ENCODE measurements at regions not wholly inside any gene's neighbourhood (a gene's known extent, or its start where the extent isn't known, plus 50 kb on each side); places are given as distances from the start of the nearest gene placed in this dataset.

GRCh38 chr2:42947809-42948600, 155.6 kb upstream of the HAAO start:
- Histone ChIP-seq H3K4me3 (ENCODE audit: low read depth in 1 of 3, low read length in 3 of 3) (no peak overlapping the region), H3K4me1 (ENCODE audit: control insufficient read depth in 4 of 4, insufficient read depth in 4 of 4, low read length in 3 of 4) (peaks cover 0 to 10% (median 5%) of the 10 kb centered on the region in 4 donors), H3K9ac (ENCODE audit: low read depth in 1 of 2, low read length in 2 of 2) (no peak overlapping the region), H3K27me3 (ENCODE audit: control insufficient read depth in 4 of 4, insufficient read depth in 4 of 4, low read length in 3 of 4) (no peaks in the 10 kb centered on the region), H3K36me3 (ENCODE audit: control insufficient read depth in 4 of 4, insufficient read depth in 3 of 4, low read depth in 1 of 4, low read length in 3 of 4) (no peaks in the 10 kb centered on the region), H3K9me3 (ENCODE audit: control insufficient read depth in 4 of 4, low read length in 3 of 4) (no peaks in the 10 kb centered on the region), H3K27ac (ENCODE audit: low read depth in 1 of 2, low read length in 2 of 2) (no peak overlapping the region)
- DNase-seq (ENCODE audit: low spot score) = no peak
- TF ChIP-seq ZBTB33 (IDR thresholded peaks at IDR 0.05) = no peak
- no peak for TF ChIP-seq HNF4A (conservative IDR thresholded peaks at IDR 0.05)
- TF ChIP-seq, protein P1, sequence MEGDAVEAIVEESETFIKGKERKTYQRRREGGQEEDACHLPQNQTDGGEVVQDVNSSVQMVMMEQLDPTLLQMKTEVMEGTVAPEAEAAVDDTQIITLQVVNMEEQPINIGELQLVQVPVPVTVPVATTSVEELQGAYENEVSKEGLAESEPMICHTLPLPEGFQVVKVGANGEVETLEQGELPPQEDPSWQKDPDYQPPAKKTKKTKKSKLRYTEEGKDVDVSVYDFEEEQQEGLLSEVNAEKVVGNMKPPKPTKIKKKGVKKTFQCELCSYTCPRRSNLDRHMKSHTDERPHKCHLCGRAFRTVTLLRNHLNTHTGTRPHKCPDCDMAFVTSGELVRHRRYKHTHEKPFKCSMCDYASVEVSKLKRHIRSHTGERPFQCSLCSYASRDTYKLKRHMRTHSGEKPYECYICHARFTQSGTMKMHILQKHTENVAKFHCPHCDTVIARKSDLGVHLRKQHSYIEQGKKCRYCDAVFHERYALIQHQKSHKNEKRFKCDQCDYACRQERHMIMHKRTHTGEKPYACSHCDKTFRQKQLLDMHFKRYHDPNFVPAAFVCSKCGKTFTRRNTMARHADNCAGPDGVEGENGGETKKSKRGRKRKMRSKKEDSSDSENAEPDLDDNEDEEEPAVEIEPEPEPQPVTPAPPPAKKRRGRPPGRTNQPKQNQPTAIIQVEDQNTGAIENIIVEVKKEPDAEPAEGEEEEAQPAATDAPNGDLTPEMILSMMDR (IDR thresholded peaks at IDR 0.05; ENCODE audit: low read depth, low read length, missing input control) = no peak
- TF ChIP-seq JUND (IDR thresholded peaks at IDR 0.05) = no peak
- no peak for TF ChIP-seq FOXA2 (IDR thresholded peaks at IDR 0.05)
- no peak for TF ChIP-seq FOXA1 (IDR thresholded peaks at IDR 0.05)
- TF ChIP-seq YY1 (IDR thresholded peaks at IDR 0.05) = no peak
- TF ChIP-seq EGR1 (IDR thresholded peaks at IDR 0.05; ENCODE audit: low read depth in 2 of 2) = no peak
- no peak for TF ChIP-seq RXRA (IDR thresholded peaks at IDR 0.05)
- TF ChIP-seq HNF4G (IDR thresholded peaks at IDR 0.05) = no peak
- TF ChIP-seq RAD21 (IDR thresholded peaks at IDR 0.05) = no peak
- no peak for TF ChIP-seq NR2F2 (IDR thresholded peaks at IDR 0.05)
- no peak for TF ChIP-seq MAX (IDR thresholded peaks at IDR 0.05)
- TF ChIP-seq, protein P2, sequence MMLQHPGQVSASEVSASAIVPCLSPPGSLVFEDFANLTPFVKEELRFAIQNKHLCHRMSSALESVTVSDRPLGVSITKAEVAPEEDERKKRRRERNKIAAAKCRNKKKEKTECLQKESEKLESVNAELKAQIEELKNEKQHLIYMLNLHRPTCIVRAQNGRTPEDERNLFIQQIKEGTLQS (IDR thresholded peaks at IDR 0.05) = no peak
- 93% methylated on average over 2 of the region's 2 CpGs for WGBS

GRCh38 chr2:42944779-42945415, 152.5 kb upstream of the HAAO start:
- H3K9ac ChIP-seq (ENCODE audit: low read depth in 1 of 2, low read length in 2 of 2) = no peak overlapping the region
- peaks cover 0 to 20% (median 12%) of the 10 kb centered on the region in 4 donors for H3K4me1 ChIP-seq (ENCODE audit: control insufficient read depth in 4 of 4, insufficient read depth in 4 of 4, low read length in 3 of 4)
- no peaks in the 10 kb centered on the region for H3K27me3 ChIP-seq (ENCODE audit: control insufficient read depth in 4 of 4, insufficient read depth in 4 of 4, low read length in 3 of 4)
- H3K4me3 ChIP-seq (ENCODE audit: low read depth in 1 of 3, low read length in 3 of 3) = no peak overlapping the region
- H3K27ac ChIP-seq (ENCODE audit: low read depth in 1 of 2, low read length in 2 of 2) = no peak overlapping the region
- no peak for DNase-seq (ENCODE audit: low spot score)
- no peaks in the 10 kb centered on the region for H3K36me3 ChIP-seq (ENCODE audit: control insufficient read depth in 4 of 4, insufficient read depth in 3 of 4, low read depth in 1 of 4, low read length in 3 of 4)
- H3K9me3 ChIP-seq (ENCODE audit: control insufficient read depth in 4 of 4, low read length in 3 of 4) = no peaks in the 10 kb centered on the region
- WGBS = 95% methylated on average over 10 of the region's 10 CpGs
- TF ChIP-seq FOXA2 (IDR thresholded peaks at IDR 0.05) = no peak
- TF ChIP-seq, protein P2 (IDR thresholded peaks at IDR 0.05) = no peak
- no peak for TF ChIP-seq ZBTB33 (IDR thresholded peaks at IDR 0.05)
- TF ChIP-seq SP1 (IDR thresholded peaks at IDR 0.05) = no peak
- TF ChIP-seq RXRA (IDR thresholded peaks at IDR 0.05) = no peak
- TF ChIP-seq HNF4G (IDR thresholded peaks at IDR 0.05) = no peak
- TF ChIP-seq, protein P1 (IDR thresholded peaks at IDR 0.05; ENCODE audit: low read depth, low read length, missing input control) = no peak
- TF ChIP-seq NR2F2 (IDR thresholded peaks at IDR 0.05) = no peak
- TF ChIP-seq HNF4A (conservative IDR thresholded peaks at IDR 0.05) = no peak
- TF ChIP-seq EGR1 (IDR thresholded peaks at IDR 0.05; ENCODE audit: low read depth in 2 of 2) = no peak
- no peak for TF ChIP-seq JUND (IDR thresholded peaks at IDR 0.05)
- TF ChIP-seq RAD21 (IDR thresholded peaks at IDR 0.05) = no peak
- TF ChIP-seq FOXA1 (IDR thresholded peaks at IDR 0.05) = no peak
- TF ChIP-seq MAX (IDR thresholded peaks at IDR 0.05) = no peak
- no peak for TF ChIP-seq GABPA (IDR thresholded peaks at IDR 0.05 in 1 of 2, conservative IDR thresholded peaks at IDR 0.05 in 1 of 2)
- no peak for TF ChIP-seq TAF1 (conservative IDR thresholded peaks at IDR 0.05)

All from liver (tissue), 8 donors.